ENCODE measurements at regions not wholly inside any gene's neighbourhood (a gene's known extent, or its start where the extent isn't known, plus 50 kb on each side); places are given as distances from the start of the nearest gene placed in this dataset.

DNA sequence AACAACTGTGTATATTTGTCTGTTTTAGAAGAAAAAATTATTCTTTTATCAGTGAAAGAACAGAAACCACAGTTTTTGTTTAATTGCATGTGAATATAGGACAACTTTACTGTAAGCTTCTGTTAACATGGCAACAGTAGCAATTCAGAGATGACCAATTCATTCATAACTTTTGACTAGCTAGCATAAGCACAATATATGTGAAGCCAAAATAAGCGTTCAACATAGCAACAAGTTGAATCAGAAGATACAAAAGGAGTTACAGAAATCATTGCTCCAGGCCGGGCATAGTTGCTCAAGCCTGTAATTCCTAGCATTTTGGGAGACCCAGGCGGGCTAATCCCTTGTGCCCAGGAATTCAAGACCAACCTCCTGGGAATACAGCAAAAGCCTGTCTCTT is 197.1 kb upstream of the GPC6 start:
- TF ChIP-seq GABPA (IDR thresholded peaks at IDR 0.05; ENCODE audit: borderline replicate concordance, insufficient read depth, low read length), result no peak
- TF ChIP-seq, protein P1, sequence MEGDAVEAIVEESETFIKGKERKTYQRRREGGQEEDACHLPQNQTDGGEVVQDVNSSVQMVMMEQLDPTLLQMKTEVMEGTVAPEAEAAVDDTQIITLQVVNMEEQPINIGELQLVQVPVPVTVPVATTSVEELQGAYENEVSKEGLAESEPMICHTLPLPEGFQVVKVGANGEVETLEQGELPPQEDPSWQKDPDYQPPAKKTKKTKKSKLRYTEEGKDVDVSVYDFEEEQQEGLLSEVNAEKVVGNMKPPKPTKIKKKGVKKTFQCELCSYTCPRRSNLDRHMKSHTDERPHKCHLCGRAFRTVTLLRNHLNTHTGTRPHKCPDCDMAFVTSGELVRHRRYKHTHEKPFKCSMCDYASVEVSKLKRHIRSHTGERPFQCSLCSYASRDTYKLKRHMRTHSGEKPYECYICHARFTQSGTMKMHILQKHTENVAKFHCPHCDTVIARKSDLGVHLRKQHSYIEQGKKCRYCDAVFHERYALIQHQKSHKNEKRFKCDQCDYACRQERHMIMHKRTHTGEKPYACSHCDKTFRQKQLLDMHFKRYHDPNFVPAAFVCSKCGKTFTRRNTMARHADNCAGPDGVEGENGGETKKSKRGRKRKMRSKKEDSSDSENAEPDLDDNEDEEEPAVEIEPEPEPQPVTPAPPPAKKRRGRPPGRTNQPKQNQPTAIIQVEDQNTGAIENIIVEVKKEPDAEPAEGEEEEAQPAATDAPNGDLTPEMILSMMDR (IDR thresholded peaks at IDR 0.05; ENCODE audit: control extremely low read depth in 1 of 3, insufficient read depth in 1 of 3, low read depth in 1 of 3, low read length in 3 of 3), result no peak
- TF ChIP-seq CHD1 (IDR thresholded peaks at IDR 0.05; ENCODE audit: low read depth, low read length), result no peak
- TF ChIP-seq POLR2A (IDR thresholded peaks at IDR 0.05; ENCODE audit: control extremely low read depth in 1 of 2, low read depth in 2 of 2, low read length in 2 of 2), result no peak
- no peak for TF ChIP-seq KDM1A (IDR thresholded peaks at IDR 0.05; ENCODE audit: borderline replicate concordance, low read length)
